H1 (cell line): ENCODE measurements at regions not wholly inside any gene's neighbourhood (a gene's known extent, or its start where the extent isn't known, plus 50 kb on each side); places are given as distances from the start of the nearest gene placed in this dataset.

ENCODE experiments used
- CTCF ChIA-PET: fragments of 300-600 bp; sonication (Branson Sonifier 250); formaldehyde crosslinking; loops from one replicate; lab custom pipeline; 2021; ENCODE audit not compliant: partially characterized antibody; lab: Charles Lee
- POLR2A ChIA-PET: fragments of 300-600 bp; sonication (Branson Sonifier 250); formaldehyde crosslinking; loops from one replicate; lab custom pipeline; 2021; ENCODE audit warnings: inconsistent platforms; ENCODE audit not compliant: partially characterized antibody; lab: Charles Lee
- DNase-seq, 2 experiments: peaks; one replicate each; pipeline versions ENCODE4 v3.0.0 to v3.0.0-alpha.2; 2010 to 2022; ENCODE audit warnings: low spot score in 2 of 2, low read depth in 1 of 2, mixed read lengths in 1 of 2
- FAIRE-seq: peaks from 2 replicates; lab custom pipeline; 2011; peaks lifted over from hg19 to GRCh38; lab: Jason Lieb, UNC
- H2AFZ ChIP-seq: 2 replicates; pipeline ENCODE4 v1.8.1; 2012; ENCODE audit warnings: low read length, inconsistent platforms
- H2AK5ac ChIP-seq: 2 replicates; pipeline ENCODE4 v1.6.1; 2013; ENCODE audit warnings: low read depth, low read length
- H2BK120ac ChIP-seq: replicated peaks from 2 replicates; pipeline ENCODE3; 2013; ENCODE audit warnings: low read depth, low read length, inconsistent platforms
- H2BK12ac ChIP-seq: 2 replicates; pipeline ENCODE4 v1.6.1; 2013; ENCODE audit warnings: low read depth, low read length
- H2BK15ac ChIP-seq: 2 replicates; pipeline ENCODE4 v1.6.1; 2013; ENCODE audit warnings: low read length
- H2BK20ac ChIP-seq: 2 replicates; pipeline ENCODE4 v1.6.1; 2013; ENCODE audit warnings: low read length
- H2BK5ac ChIP-seq: 2 replicates; pipeline ENCODE4 v1.6.1; 2013; ENCODE audit warnings: low read depth, low read length
- H3K14ac ChIP-seq: 2 replicates; pipeline ENCODE4 v1.6.1; 2013; ENCODE audit warnings: inconsistent platforms; ENCODE audit not compliant: insufficient read length
- H3K18ac ChIP-seq: 2 replicates; pipeline ENCODE4 v1.6.1; 2013; ENCODE audit warnings: low read length; ENCODE audit errors: extremely low read depth
- H3K23ac ChIP-seq: 2 replicates; pipeline ENCODE4 v1.6.1; 2013; ENCODE audit warnings: inconsistent platforms; ENCODE audit not compliant: insufficient read length
- H3K23me2 ChIP-seq: 2 replicates; pipeline ENCODE4 v1.6.1; 2013; ENCODE audit warnings: low read depth, low read length
- H3K27ac ChIP-seq: 2 replicates; pipeline ENCODE4 v1.6.1; 2011; ENCODE audit warnings: low read depth, low read length, inconsistent platforms
- H3K27me3 ChIP-seq, 4 experiments: replicated peaks in 1 of 4; 1 replicate in 1 of 4; 2 replicates in 3 of 4; pipeline versions ENCODE4 v1.6.1 to v1.8.1; 2011 to 2013; ENCODE audit warnings: low read length in 3 of 4, mild to moderate bottlenecking in 3 of 4, inconsistent platforms in 2 of 4, mixed read lengths in 2 of 4, moderate library complexity in 1 of 4; ENCODE audit not compliant: control insufficient read depth in 3 of 4, insufficient read depth in 3 of 4; ENCODE audit errors: extremely low read depth in 1 of 4
- H3K36me3 ChIP-seq, 4 experiments: 2 replicates each; pipeline versions ENCODE4 v1.6.1 to v1.8.1; 2011 to 2013; ENCODE audit warnings: mild to moderate bottlenecking in 4 of 4, low read length in 3 of 4, moderate library complexity in 2 of 4, control low read depth in 1 of 4, inconsistent platforms in 1 of 4; ENCODE audit not compliant: insufficient read depth in 4 of 4, control insufficient read depth in 2 of 4
- H3K4ac ChIP-seq: replicated peaks from 2 replicates; pipeline ENCODE3; 2013; ENCODE audit warnings: low read length, low read depth, mixed read lengths, inconsistent platforms; ENCODE audit not compliant: insufficient read length
- H3K4me1 ChIP-seq, 4 experiments: replicated peaks in 1 of 4; 1 replicate in 1 of 4; 2 replicates in 3 of 4; pipeline versions ENCODE4 v1.6.1 to v1.8.1; 2011 to 2013; ENCODE audit warnings: low read length in 3 of 4, inconsistent platforms in 2 of 4, mixed read lengths in 1 of 4; ENCODE audit not compliant: insufficient read depth in 4 of 4, control insufficient read depth in 3 of 4
- H3K4me2 ChIP-seq, 2 experiments: 2 replicates each; pipeline versions ENCODE4 v1.6.1 to v1.8.1; 2011 to 2013; ENCODE audit warnings: low read depth in 2 of 2, low read length in 2 of 2, control low read depth in 1 of 2, inconsistent platforms in 1 of 2, mild to moderate bottlenecking in 1 of 2; ENCODE audit not compliant: insufficient read depth in 1 of 2
- H3K4me3 ChIP-seq, 4 experiments: fragments of 200-600, 300-600 bp in 1 of 4; sonication (generic), shearing (Covaris generic), sonication (Bioruptor Twin) in 1 of 4; 2 replicates each; pipeline versions ENCODE4 v1.5.1 to v1.8.1; 2011 to 2016; ENCODE audit warnings: low read length in 4 of 4, low read depth in 3 of 4, control low read depth in 2 of 4, inconsistent platforms in 2 of 4, mild to moderate bottlenecking in 2 of 4, mixed read lengths in 1 of 4, moderate library complexity in 1 of 4; ENCODE audit not compliant: insufficient read depth in 2 of 4; ENCODE audit errors: extremely low read depth in 1 of 4
- H3K56ac ChIP-seq: replicated peaks from 2 replicates; pipeline ENCODE3; 2013; ENCODE audit warnings: low read depth, mild to moderate bottlenecking, mixed read lengths, low read length, inconsistent platforms; ENCODE audit not compliant: insufficient read length
- H3K79me1 ChIP-seq: 2 replicates; pipeline ENCODE4 v1.6.1; 2013; ENCODE audit warnings: low read depth, low read length, control low read depth
- H3K79me2 ChIP-seq, 2 experiments: 2 replicates each; pipeline versions ENCODE4 v1.6.1 to v1.8.1; 2012 to 2013; ENCODE audit warnings: low read length in 2 of 2, mild to moderate bottlenecking in 2 of 2, inconsistent platforms in 1 of 2; ENCODE audit not compliant: insufficient read depth in 2 of 2, control insufficient read depth in 1 of 2
- H3K9ac ChIP-seq, 4 experiments: replicated peaks in 1 of 4; 1 replicate in 1 of 4; 2 replicates in 3 of 4; pipeline versions ENCODE4 v1.6.1 to v1.8.1; 2011 to 2013; ENCODE audit warnings: low read depth in 3 of 4, low read length in 3 of 4, control low read depth in 2 of 4, mild to moderate bottlenecking in 2 of 4, moderate library complexity in 2 of 4, inconsistent platforms in 1 of 4; ENCODE audit errors: extremely low read depth in 1 of 4
- H3K9me3 ChIP-seq, 2 experiments: 2 replicates each; pipeline versions ENCODE4 v1.6.1 to v1.8.1; 2012 to 2013; ENCODE audit warnings: mild to moderate bottlenecking in 2 of 2, moderate library complexity in 2 of 2, control low read depth in 1 of 2, inconsistent platforms in 1 of 2, low read depth in 1 of 2, low read length in 1 of 2, mixed read lengths in 1 of 2; ENCODE audit not compliant: insufficient read depth in 2 of 2
- H4K20me1 ChIP-seq, 2 experiments: replicated peaks in 1 of 2; 2 replicates each; pipeline versions ENCODE3 to v1.8.1; 2011 to 2013; ENCODE audit warnings: inconsistent platforms in 2 of 2, low read length in 2 of 2, mild to moderate bottlenecking in 1 of 2; ENCODE audit not compliant: insufficient read depth in 2 of 2, control insufficient read depth in 1 of 2
- H4K5ac ChIP-seq: 2 replicates; pipeline ENCODE4 v1.6.1; 2013; ENCODE audit warnings: low read length, low read depth, mixed read lengths, inconsistent platforms; ENCODE audit not compliant: insufficient read length
- H4K8ac ChIP-seq: 2 replicates; pipeline ENCODE4 v1.8.0; 2013; ENCODE audit warnings: mild to moderate bottlenecking, moderate library complexity, low read length, inconsistent platforms; ENCODE audit not compliant: insufficient read depth; ENCODE audit errors: extremely low read depth
- H4K91ac ChIP-seq: replicated peaks from 2 replicates; pipeline ENCODE3; 2013; ENCODE audit warnings: low read length, mixed read lengths, inconsistent platforms; ENCODE audit not compliant: insufficient read length
- EGR1 ChIP-seq: IDR thresholded peaks from 2 replicates; pipeline ENCODE4 v1.6.1; 2011; ENCODE audit warnings: low read depth, low read length, borderline replicate concordance
- EP300 ChIP-seq, 2 experiments: IDR thresholded peaks; 1 replicate in 1 of 2; 2 replicates in 1 of 2; pipeline ENCODE4 v1.6.1; 2011 to 2012; ENCODE audit warnings: low read depth in 2 of 2, low read length in 2 of 2, mild to moderate bottlenecking in 2 of 2, borderline replicate concordance in 1 of 2, inconsistent platforms in 1 of 2, moderate library complexity in 1 of 2
- JUN ChIP-seq: IDR thresholded peaks from 2 replicates; pipeline ENCODE4 v1.6.1; 2011; ENCODE audit warnings: low read depth, mild to moderate bottlenecking, improper control_type of control experiment, low read length
- MAFK ChIP-seq: IDR thresholded peaks from 2 replicates; pipeline ENCODE4 v1.6.1; 2012; ENCODE audit warnings: low read depth, mild to moderate bottlenecking, improper control_type of control experiment, low read length
- NRF1 ChIP-seq: IDR thresholded peaks from 2 replicates; pipeline ENCODE4 v1.6.1; 2011; ENCODE audit warnings: mild to moderate bottlenecking, low read depth, low read length, improper control_type of control experiment
- WGBS, 2 experiments: shearing (Covaris generic) in 1 of 2; methylation state at CpG; one replicate each; pipeline versions ENCODE4 v1.1.6 to v1.1.7; 2013 to 2015; ENCODE audit warnings: low lambda C conversion rate in 2 of 2, mixed read lengths in 2 of 2, inconsistent platforms in 1 of 2, low coverage in 1 of 2, missing lambda C conversion rate in 1 of 2; ENCODE audit not compliant: insufficient replicate concordance in 2 of 2, insufficient coverage in 1 of 2, insufficient read length in 1 of 2; ENCODE audit errors: extremely low coverage in 1 of 2, missing lambda C conversion rate in 1 of 2; 5-methylcytosine and 5-hydroxymethylcytosine counted together

- no peaks in the 10 kb centered on the region for H3K9me3 ChIP-seq
- no peak overlapping the region for H2AFZ ChIP-seq
- H3K4me1 ChIP-seq: no peaks in the 10 kb centered on the region
- no peaks in the 10 kb centered on the region for H3K79me2 ChIP-seq
- no peak overlapping the region for H2BK5ac ChIP-seq
- H2BK15ac ChIP-seq: no peak overlapping the region
- no peak overlapping the region for H3K14ac ChIP-seq
- no peak overlapping the region for H3K4ac ChIP-seq
- H3K4me3 ChIP-seq: no peak overlapping the region
- DNase-seq (no peak), FAIRE-seq (no peak)
- ChIA-PET CTCF (interaction anchor here (1.6 kb wide), 1 partner anchor 93 kb away, joined by 5 read pairs; no protein-coding TSS in a partner anchor), POLR2A (no interaction called here)
- no peak overlapping the region for H2BK120ac ChIP-seq
- no peaks in the 10 kb centered on the region for H4K20me1 ChIP-seq
- H3K27ac ChIP-seq: no peak overlapping the region
- H4K91ac ChIP-seq: no peak overlapping the region
- H3K23me2 ChIP-seq: no peaks in the 10 kb centered on the region
- no peak overlapping the region for H3K18ac ChIP-seq
- no peaks in the 10 kb centered on the region for H3K36me3 ChIP-seq
- H3K79me1 ChIP-seq: no peaks in the 10 kb centered on the region
- H2BK20ac ChIP-seq: no peak overlapping the region
- H2BK12ac ChIP-seq: no peak overlapping the region
- H2AK5ac ChIP-seq: no peak overlapping the region
- no peaks in the 10 kb centered on the region for H3K27me3 ChIP-seq
- no peak overlapping the region for H4K5ac ChIP-seq
- H3K23ac ChIP-seq: no peak overlapping the region
- H3K4me2 ChIP-seq: no peak overlapping the region
- WGBS, 2 experiments: 91% methylated on average over 4 of the region's 4 CpGs; no CpG with 5 or more reads in 1 of the 2 experiments
- H4K8ac ChIP-seq: no peak overlapping the region
- H3K9ac ChIP-seq: no peak overlapping the region
- H3K56ac ChIP-seq: no peak overlapping the region
- TF ChIP-seq NRF1: no peak
- TF ChIP-seq EGR1: no peak
- TF ChIP-seq JUN: no peak
- no peak for TF ChIP-seq MAFK
- TF ChIP-seq EP300 (IDR thresholded peaks at IDR 0.05; ENCODE audit: borderline replicate concordance in 1 of 2, low read depth in 2 of 2, low read length in 2 of 2): no peak
These were observed 496.7 kb downstream of the EBF1 start for GRCh38 chr5:158602981-158603380.
